ENCODE measurements at regions not wholly inside any gene's neighbourhood (a gene's known extent, or its start where the extent isn't known, plus 50 kb on each side); places are given as distances from the start of the nearest gene placed in this dataset.
A peak's percentile ranks its signal among the peaks of the same experiment; 100 is the strongest.
"Not testable (repeated sequence)": the region's sequence is repeated elsewhere in the genome, so short reads cannot be mapped to it uniquely, and the experiment has no call there.

GRCh38 chr3:75265897-75266296, 398.2 kb upstream of the FRG2C start:
- POLR2A ChIA-PET: no interaction called here
- H4K20me1 ChIP-seq (ENCODE audit: control insufficient read depth, insufficient read depth): no peaks in the 10 kb centered on the region
- FAIRE-seq (no peak), DNase-seq (ENCODE audit: low read depth, low spot score) (no peak), ATAC-seq (no peak)
- RAD21 ChIA-PET (ENCODE audit: unreplicated experiment): interaction anchor here (0.7 kb wide), 1 partner anchor 120 kb away, joined by 3 read pairs; no protein-coding TSS in a partner anchor
- in situ Hi-C loops (cut with MboI) (no loop called here), intact Hi-C loops (cut with micrococcal nuclease; ENCODE audit: unreplicated experiment) (no loop called here)
- no peaks in the 10 kb centered on the region for H3K4me1 ChIP-seq (ENCODE audit: control insufficient read depth, insufficient read depth, low read length)
- H3K4me2 ChIP-seq (ENCODE audit: control insufficient read depth, insufficient read depth): no peak overlapping the region
- CTCF ChIA-PET: interaction anchor here (0.6 kb wide), 1 partner anchor 964 kb away, joined by 3 read pairs; no protein-coding TSS in a partner anchor
- H3K4me3 ChIP-seq: no peak overlapping the region
- H2AFZ ChIP-seq (ENCODE audit: control insufficient read depth, low read depth, low read length): no peak overlapping the region
- no peaks in the 10 kb centered on the region for H3K27me3 ChIP-seq (replicated peaks in 1 of 2; ENCODE audit: control insufficient read depth in 2 of 2, insufficient read depth in 2 of 2, low read length in 1 of 2)
- SMC1A ChIA-PET (ENCODE audit: uncharacterized antibody, unreplicated experiment): no interaction called here
- no peak for TF ChIP-seq ZNF207 (IDR thresholded peaks at IDR 0.05; ENCODE audit: borderline replicate concordance)
- TF ChIP-seq PKNOX1 (IDR thresholded peaks at IDR 0.05): no peak
- TF ChIP-seq IRF3 (IDR thresholded peaks at IDR 0.05): no peak
- TF ChIP-seq TAF1 (IDR thresholded peaks at IDR 0.05; ENCODE audit: borderline replicate concordance, low read depth, low read length): no peak
- H3K79me2 ChIP-seq (ENCODE audit: control insufficient read depth, insufficient read depth, low read length): no peaks in the 10 kb centered on the region
- H3K9me3 ChIP-seq (replicated peaks; ENCODE audit: control insufficient read depth, insufficient read depth, low read length): no peaks in the 10 kb centered on the region
- 4% methylated on average over 2 of the region's 3 CpGs for WGBS (ENCODE audit: insufficient coverage, insufficient replicate concordance, low lambda C conversion rate, missing lambda C conversion rate)
- no TSS peak for BruUV-seq (replicated peaks)
- no peak overlapping the region for H3K9ac ChIP-seq (ENCODE audit: control insufficient read depth, insufficient read depth, low read length)
- H3K27ac ChIP-seq (ENCODE audit: control insufficient read depth, insufficient read depth): no peak overlapping the region
- no peaks in the 10 kb centered on the region for H3K36me3 ChIP-seq (ENCODE audit: control insufficient read depth in 2 of 2, insufficient read depth in 2 of 2, low read length in 1 of 2)

- H3K9me3 ChIP-seq (replicated peaks; ENCODE audit: control insufficient read depth, insufficient read depth, low read length); H3K4me3 ChIP-seq; in situ Hi-C loops (cut with MboI); ATAC-seq; H3K27ac ChIP-seq (ENCODE audit: control insufficient read depth, insufficient read depth); BruUV-seq (replicated peaks); H3K4me2 ChIP-seq (ENCODE audit: control insufficient read depth, insufficient read depth); DNase-seq (ENCODE audit: low read depth, low spot score); H3K79me2 ChIP-seq (ENCODE audit: control insufficient read depth, insufficient read depth, low read length); H3K27me3 ChIP-seq (replicated peaks in 1 of 2; ENCODE audit: control insufficient read depth in 2 of 2, insufficient read depth in 2 of 2, low read length in 1 of 2); H2AFZ ChIP-seq (ENCODE audit: control insufficient read depth, low read depth, low read length); CTCF ChIA-PET; SMC1A ChIA-PET (ENCODE audit: uncharacterized antibody, unreplicated experiment); intact Hi-C loops (cut with micrococcal nuclease; ENCODE audit: unreplicated experiment); POLR2A ChIA-PET; H4K20me1 ChIP-seq (ENCODE audit: control insufficient read depth, insufficient read depth); H3K9ac ChIP-seq (ENCODE audit: control insufficient read depth, insufficient read depth, low read length); H3K4me1 ChIP-seq (ENCODE audit: control insufficient read depth, insufficient read depth, low read length); RAD21 ChIA-PET (ENCODE audit: unreplicated experiment); H3K36me3 ChIP-seq (ENCODE audit: control insufficient read depth in 2 of 2, insufficient read depth in 2 of 2, low read length in 1 of 2): not testable (repeated sequence)
- 47% methylated on average over 2 of the region's 2 CpGs for WGBS (ENCODE audit: insufficient coverage, insufficient replicate concordance, low lambda C conversion rate, missing lambda C conversion rate)
- peak; percentile 18 for FAIRE-seq
These were observed 395.6 kb upstream of the FRG2C start for GRCh38 chr3:75268576-75268975.

- intact Hi-C loops (cut with micrococcal nuclease; ENCODE audit: unreplicated experiment); FAIRE-seq; H3K9ac ChIP-seq (ENCODE audit: control insufficient read depth, insufficient read depth, low read length); SMC1A ChIA-PET (ENCODE audit: uncharacterized antibody, unreplicated experiment); H4K20me1 ChIP-seq (ENCODE audit: control insufficient read depth, insufficient read depth); H3K27me3 ChIP-seq (replicated peaks in 1 of 2; ENCODE audit: control insufficient read depth in 2 of 2, insufficient read depth in 2 of 2, low read length in 1 of 2); H3K4me2 ChIP-seq (ENCODE audit: control insufficient read depth, insufficient read depth); ATAC-seq; H3K9me3 ChIP-seq (replicated peaks; ENCODE audit: control insufficient read depth, insufficient read depth, low read length); in situ Hi-C loops (cut with MboI); H2AFZ ChIP-seq (ENCODE audit: control insufficient read depth, low read depth, low read length); CTCF ChIA-PET; BruUV-seq (replicated peaks); H3K4me1 ChIP-seq (ENCODE audit: control insufficient read depth, insufficient read depth, low read length); H3K27ac ChIP-seq (ENCODE audit: control insufficient read depth, insufficient read depth); H3K36me3 ChIP-seq (ENCODE audit: control insufficient read depth in 2 of 2, insufficient read depth in 2 of 2, low read length in 1 of 2); POLR2A ChIA-PET; H3K79me2 ChIP-seq (ENCODE audit: control insufficient read depth, insufficient read depth, low read length); H3K4me3 ChIP-seq; DNase-seq (ENCODE audit: low read depth, low spot score); RAD21 ChIA-PET (ENCODE audit: unreplicated experiment): not testable (repeated sequence)
- 34% methylated on average over 4 of the region's 4 CpGs for WGBS (ENCODE audit: insufficient coverage, insufficient replicate concordance, low lambda C conversion rate, missing lambda C conversion rate)
These were observed 391.9 kb upstream of the FRG2C start for GRCh38 chr3:75272237-75272636.

Measured in GM12878 (cell line).